ENCODE measurements at regions not wholly inside any gene's neighbourhood (a gene's known extent, or its start where the extent isn't known, plus 50 kb on each side); places are given as distances from the start of the nearest gene placed in this dataset.

GRCh38 chr20:51082988-51083387, 60.1 kb upstream of the KCNG1 start:
- H3K4me3 ChIP-seq (ENCODE audit: low read depth in 2 of 2, low read length in 1 of 2), result no peak overlapping the region
- peaks cover 0 to 2% of the 10 kb centered on the region in 2 experiments; a peak in 1 of 4 replicates for H3K4me1 ChIP-seq (ENCODE audit: control insufficient read depth in 1 of 2, insufficient read depth in 2 of 2, low read depth in 1 of 2, low read length in 1 of 2)
- no peaks in the 10 kb centered on the region for H4K20me1 ChIP-seq (ENCODE audit: insufficient read depth)
- no peak overlapping the region for H2AFZ ChIP-seq (ENCODE audit: low read depth)
- no peaks in the 10 kb centered on the region for H3F3A ChIP-seq (replicated peaks; ENCODE audit: insufficient read depth)
- no peaks in the 10 kb centered on the region for H3K9me3 ChIP-seq
- WGBS (ENCODE audit: low lambda C conversion rate), result 81% methylated on average over 3 of the region's 3 CpGs
- no peak for DNase-seq
- no peak overlapping the region for H3K4me2 ChIP-seq
- POLR2A ChIA-PET, result no interaction called here
- no peaks in the 10 kb centered on the region for H3K9me2 ChIP-seq
- no peaks in the 10 kb centered on the region for H3K36me3 ChIP-seq (replicated peaks in 1 of 2; ENCODE audit: control insufficient read depth in 1 of 2, insufficient read depth in 2 of 2, low read length in 1 of 2)
- H3K27ac ChIP-seq (ENCODE audit: low read depth in 2 of 2, low read length in 1 of 2), result no peak overlapping the region
- TF ChIP-seq RXRA (IDR thresholded peaks at IDR 0.05; ENCODE audit: borderline replicate concordance, low read depth) (no peak), ZBTB33 (IDR thresholded peaks at IDR 0.05; ENCODE audit: borderline replicate concordance, low read depth) (no peak), SIN3A (IDR thresholded peaks at IDR 0.05; ENCODE audit: borderline replicate concordance, low read depth, low read length) (no peak), RFX5 (IDR thresholded peaks at IDR 0.05; ENCODE audit: low read length) (no peak), POLR2AphosphoS5 (IDR thresholded peaks at IDR 0.05; ENCODE audit: low read depth, low read length) (no peak), YY1 (IDR thresholded peaks at IDR 0.05; ENCODE audit: low read depth) (no peak), ELF1 (IDR thresholded peaks at IDR 0.05) (no peak), MEF2A (IDR thresholded peaks at IDR 0.05; ENCODE audit: borderline replicate concordance, low read depth) (no peak), TAF1 (IDR thresholded peaks at IDR 0.05; ENCODE audit: borderline replicate concordance, low read depth, low read length) (no peak), EP300 (IDR thresholded peaks at IDR 0.05; ENCODE audit: borderline replicate concordance in 1 of 2, low read depth in 1 of 2, low read length in 1 of 2) (no peak), CHD2 (IDR thresholded peaks at IDR 0.05; ENCODE audit: low read length, partially characterized antibody) (no peak), NFIC (IDR thresholded peaks at IDR 0.05; ENCODE audit: borderline replicate concordance) (no peak), MAX (IDR thresholded peaks at IDR 0.05; ENCODE audit: low read depth) (no peak), FOXJ3 (CRISPR knock-in tag; IDR thresholded peaks at IDR 0.05) (no peak), FOXM1 (IDR thresholded peaks at IDR 0.05; ENCODE audit: low read depth) (no peak), EZH2phosphoT487 (IDR thresholded peaks at IDR 0.05; ENCODE audit: borderline replicate concordance, low read depth) (no peak), USF2 (IDR thresholded peaks at IDR 0.05; ENCODE audit: borderline replicate concordance, low read depth, low read length) (no peak), GABPA (IDR thresholded peaks at IDR 0.05; ENCODE audit: low read depth) (no peak), MXI1 (IDR thresholded peaks at IDR 0.05; ENCODE audit: low read depth, low read length) (no peak)
- no peak overlapping the region for H3K9ac ChIP-seq
- peaks cover 25% of the 10 kb centered on the region for H3K27me3 ChIP-seq (ENCODE audit: insufficient read depth)
- no peaks in the 10 kb centered on the region for H3K79me2 ChIP-seq (ENCODE audit: insufficient read depth)
- CTCF ChIA-PET, result no interaction called here

All from SK-N-SH (cell line).